ENCODE measurements at regions not wholly inside any gene's neighbourhood (a gene's known extent, or its start where the extent isn't known, plus 50 kb on each side); places are given as distances from the start of the nearest gene placed in this dataset.

GRCh38 chr20:46820682-46821081 lies 74.0 kb upstream of the EYA2 start:
- no peak for TF ChIP-seq CTCF (conservative IDR thresholded peaks at IDR 0.05; ENCODE audit: low read depth, low read length)
- no peak for TF ChIP-seq EZH2phosphoT487 (IDR thresholded peaks at IDR 0.05; ENCODE audit: borderline replicate concordance, low read length)

Data from PC-3 (cell line).